ENCODE measurements at regions not wholly inside any gene's neighbourhood (a gene's known extent, or its start where the extent isn't known, plus 50 kb on each side); places are given as distances from the start of the nearest gene placed in this dataset.

DNA sequence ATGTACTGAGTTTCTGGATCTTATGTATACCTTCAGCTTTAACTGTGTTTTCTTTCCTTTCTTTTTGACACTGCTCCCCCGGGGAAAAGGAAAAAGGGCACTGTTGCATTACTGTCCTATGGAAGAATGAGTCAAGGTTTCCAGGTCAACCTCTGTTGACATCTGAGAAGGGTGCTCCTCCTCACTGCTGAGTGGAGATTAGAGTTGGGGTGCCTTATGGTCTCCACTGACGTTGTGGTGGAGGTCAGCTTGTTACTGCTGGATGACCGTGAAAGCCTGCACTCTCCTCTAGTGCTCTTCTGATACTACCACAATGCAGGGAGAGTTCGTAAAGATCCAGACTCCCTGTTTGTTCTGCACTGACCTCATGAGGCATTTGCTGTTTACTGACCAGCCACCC, 252.1 kb upstream of the GRM7 start:
- TF ChIP-seq, protein P1, sequence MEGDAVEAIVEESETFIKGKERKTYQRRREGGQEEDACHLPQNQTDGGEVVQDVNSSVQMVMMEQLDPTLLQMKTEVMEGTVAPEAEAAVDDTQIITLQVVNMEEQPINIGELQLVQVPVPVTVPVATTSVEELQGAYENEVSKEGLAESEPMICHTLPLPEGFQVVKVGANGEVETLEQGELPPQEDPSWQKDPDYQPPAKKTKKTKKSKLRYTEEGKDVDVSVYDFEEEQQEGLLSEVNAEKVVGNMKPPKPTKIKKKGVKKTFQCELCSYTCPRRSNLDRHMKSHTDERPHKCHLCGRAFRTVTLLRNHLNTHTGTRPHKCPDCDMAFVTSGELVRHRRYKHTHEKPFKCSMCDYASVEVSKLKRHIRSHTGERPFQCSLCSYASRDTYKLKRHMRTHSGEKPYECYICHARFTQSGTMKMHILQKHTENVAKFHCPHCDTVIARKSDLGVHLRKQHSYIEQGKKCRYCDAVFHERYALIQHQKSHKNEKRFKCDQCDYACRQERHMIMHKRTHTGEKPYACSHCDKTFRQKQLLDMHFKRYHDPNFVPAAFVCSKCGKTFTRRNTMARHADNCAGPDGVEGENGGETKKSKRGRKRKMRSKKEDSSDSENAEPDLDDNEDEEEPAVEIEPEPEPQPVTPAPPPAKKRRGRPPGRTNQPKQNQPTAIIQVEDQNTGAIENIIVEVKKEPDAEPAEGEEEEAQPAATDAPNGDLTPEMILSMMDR (IDR thresholded peaks at IDR 0.05): no peak
- Histone ChIP-seq H3K36me3 (replicated peaks in 1 of 2; ENCODE audit: control insufficient read depth in 1 of 2, insufficient read depth in 2 of 2, low read length in 2 of 2) (no peaks in the 10 kb centered on the region), H3K27me3 (ENCODE audit: control insufficient read depth in 2 of 2, insufficient read depth in 2 of 2, low read length in 2 of 2) (no peaks in the 10 kb centered on the region), H3K9me3 (replicated peaks in 1 of 2; ENCODE audit: control insufficient read depth in 1 of 2, insufficient read depth in 1 of 2, low read length in 2 of 2) (peaks cover 5 to 10% of the 10 kb centered on the region in 2 donors), H3K4me2 (replicated peaks; ENCODE audit: extremely low read depth, low read length, poor library complexity, severe bottlenecking) (no peak overlapping the region), H3K4me3 (replicated peaks in 1 of 3; ENCODE audit: low read depth in 2 of 3, low read length in 3 of 3) (no peak overlapping the region), H3K79me2 (ENCODE audit: insufficient read depth, low read length) (no peaks in the 10 kb centered on the region), H3K9ac (ENCODE audit: insufficient read depth, low read length, poor library complexity, severe bottlenecking) (no peak overlapping the region), H4K20me1 (ENCODE audit: insufficient read depth, low read length) (no peaks in the 10 kb centered on the region), H2AFZ (ENCODE audit: insufficient read depth, low read depth, low read length, poor library complexity, severe bottlenecking) (no peak overlapping the region), H3K4me1 (ENCODE audit: control insufficient read depth in 1 of 2, insufficient read depth in 2 of 2, low read length in 2 of 2) (no peaks in the 10 kb centered on the region), H3K27ac (ENCODE audit: low read depth in 1 of 2, low read length in 2 of 2) (no peak overlapping the region)
- Mint-ChIP-seq H3K4me1 (no peaks in the 10 kb centered on the region), H3K27me3 (ENCODE audit: low read depth in 3 of 3) (no peaks in the 10 kb centered on the region), H3K4me3 (no peak overlapping the region), H3K9me3 (peaks cover 2 to 16% (median 5%) of the 10 kb centered on the region in 7 donors), H3K36me3 (no peaks in the 10 kb centered on the region), H3K27ac (no peak overlapping the region)
- DNase-seq: no peak
- 94% methylated on average over 2 of the region's 4 CpGs for WGBS (ENCODE audit: insufficient coverage)
- intact Hi-C loops (cut with micrococcal nuclease): no loop called here

DNA sequence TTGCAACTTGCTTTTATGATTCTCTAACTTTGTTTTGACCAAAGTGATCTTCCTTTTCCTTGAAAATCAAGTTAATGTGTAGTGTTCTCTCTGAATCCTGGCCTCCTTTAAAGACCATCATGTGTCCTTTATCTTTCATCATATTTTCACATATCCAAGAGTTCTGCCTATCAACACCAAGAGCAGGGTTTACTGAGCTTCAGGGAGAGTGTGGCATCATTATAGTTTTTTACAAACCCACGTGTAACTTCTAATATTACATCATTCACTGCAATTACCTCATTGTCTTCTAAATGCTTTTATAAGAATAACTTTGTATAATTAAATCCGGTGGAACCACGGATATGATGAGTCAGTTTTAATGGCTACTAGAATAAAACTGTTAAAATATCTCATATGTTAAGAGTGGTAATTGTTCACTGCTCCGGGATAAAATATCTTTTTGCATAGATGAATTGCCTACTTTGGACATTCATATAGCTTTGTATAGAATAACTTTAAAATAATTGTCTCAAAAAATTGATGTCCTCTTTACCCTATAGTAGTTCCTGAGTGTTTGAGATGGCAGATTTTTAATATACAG, 248.8 kb upstream of the GRM7 start:
- H4K20me1 ChIP-seq (ENCODE audit: insufficient read depth, low read length): no peaks in the 10 kb centered on the region
- H3K4me3 Mint-ChIP-seq: no peak overlapping the region
- intact Hi-C loops (cut with micrococcal nuclease): no loop called here
- H3K9me3 ChIP-seq (replicated peaks in 1 of 2; ENCODE audit: control insufficient read depth in 1 of 2, insufficient read depth in 1 of 2, low read length in 2 of 2): peaks cover 5 to 13% of the 10 kb centered on the region in 2 donors
- H3K79me2 ChIP-seq (ENCODE audit: insufficient read depth, low read length): no peaks in the 10 kb centered on the region
- no peak overlapping the region for H3K4me2 ChIP-seq (replicated peaks; ENCODE audit: extremely low read depth, low read length, poor library complexity, severe bottlenecking)
- H3K9ac ChIP-seq (ENCODE audit: insufficient read depth, low read length, poor library complexity, severe bottlenecking): no peak overlapping the region
- no peak overlapping the region for H3K27ac ChIP-seq (ENCODE audit: low read depth in 1 of 2, low read length in 2 of 2)
- H3K4me1 Mint-ChIP-seq: no peaks in the 10 kb centered on the region
- no peak overlapping the region for H3K27ac Mint-ChIP-seq
- no peak for DNase-seq
- no peak overlapping the region for H3K4me3 ChIP-seq (replicated peaks in 1 of 3; ENCODE audit: low read depth in 2 of 3, low read length in 3 of 3)
- H3K27me3 ChIP-seq (ENCODE audit: control insufficient read depth in 2 of 2, insufficient read depth in 2 of 2, low read length in 2 of 2): no peaks in the 10 kb centered on the region
- H3K4me1 ChIP-seq (ENCODE audit: control insufficient read depth in 1 of 2, insufficient read depth in 2 of 2, low read length in 2 of 2): no peaks in the 10 kb centered on the region
- TF ChIP-seq, protein P1 (IDR thresholded peaks at IDR 0.05): no peak
- no peaks in the 10 kb centered on the region for H3K27me3 Mint-ChIP-seq (ENCODE audit: low read depth in 3 of 3)
- no peaks in the 10 kb centered on the region for H3K36me3 ChIP-seq (replicated peaks in 1 of 2; ENCODE audit: control insufficient read depth in 1 of 2, insufficient read depth in 2 of 2, low read length in 2 of 2)
- H3K9me3 Mint-ChIP-seq: peaks cover 2 to 16% (median 5%) of the 10 kb centered on the region in 7 donors
- H3K36me3 Mint-ChIP-seq: no peaks in the 10 kb centered on the region
- WGBS (ENCODE audit: insufficient coverage): no CpG with 5 or more reads among the region's 4 CpGs
- no peak overlapping the region for H2AFZ ChIP-seq (ENCODE audit: insufficient read depth, low read depth, low read length, poor library complexity, severe bottlenecking)
